K562 (cell line): ENCODE measurements at regions not wholly inside any gene's neighbourhood (a gene's known extent, or its start where the extent isn't known, plus 50 kb on each side); places are given as distances from the start of the nearest gene placed in this dataset.

ENCODE experiments used
- ATAC-seq: fragments of 200-7000 bp; cut with Tn5 transposase; 3 replicates; pipeline ENCODE4 v1.9.1; 2020; ENCODE audit warnings: moderate library complexity
- BruUV-seq: library from RNA; stranded (reverse); fragments of 400-500 nt; replicated peaks from 2 replicates; lab custom pipeline; 2021; lab: Mats Ljungman, UMichigan
- CTCF ChIA-PET: fragments of 300-600 bp; formaldehyde crosslinking; extraction: SDS; loops from one replicate; lab custom pipeline; 2021; ENCODE audit warnings: low intra/inter-chr PET ratio; lab: Yijun Ruan, JAX
- POLR2A ChIA-PET: fragments of 300-600, 350-650 bp; sonication (Branson Sonifier 250); formaldehyde crosslinking; extraction: SDS; loops from one replicate; lab custom pipeline; 2021; ENCODE audit warnings: antibody characterized with exemption, inconsistent platforms; lab: Yijun Ruan, JAX
- DNase-seq, 4 experiments: peaks; one replicate each; pipeline versions ENCODE4 v3.0.0 to v3.0.0-alpha.2; 2011 to 2018; ENCODE audit warnings: low spot score in 3 of 4, mixed read lengths in 3 of 4; ENCODE audit errors: extremely low read depth in 1 of 4
- FAIRE-seq: peaks from 2 replicates; lab custom pipeline; 2011; peaks lifted over from hg19 to GRCh38; lab: Jason Lieb, UNC
- H2AFZ ChIP-seq: 2 replicates; pipeline ENCODE4 v1.6.0; 2011; ENCODE audit warnings: low read depth, low read length, control low read depth, inconsistent platforms
- H3K27ac ChIP-seq: fragments of 200-600 bp; 3 replicates; pipeline ENCODE4 v1.8.0; 2011; ENCODE audit warnings: low read depth, mild to moderate bottlenecking, control low read depth, inconsistent platforms, low read length, moderate library complexity, mixed read lengths; ENCODE audit errors: extremely low read depth
- H3K27me3 ChIP-seq, 2 experiments: fragments of 300-600 bp in 1 of 2; 2 replicates in 1 of 2; 3 replicates in 1 of 2; pipeline versions ENCODE4 v1.6.0 to v1.8.0; 2011; ENCODE audit warnings: inconsistent platforms in 2 of 2, low read length in 2 of 2, mild to moderate bottlenecking in 1 of 2, mixed read lengths in 1 of 2, moderate library complexity in 1 of 2; ENCODE audit not compliant: control insufficient read depth in 2 of 2, insufficient read depth in 2 of 2
- H3K36me3 ChIP-seq: fragments of 300-600 bp; 3 replicates; pipeline ENCODE4 v1.8.0; 2011; ENCODE audit warnings: mild to moderate bottlenecking, low read length, inconsistent platforms; ENCODE audit not compliant: control insufficient read depth, insufficient read depth
- H3K4me1 ChIP-seq, 2 experiments: fragments of 200-600 bp in 1 of 2; replicated peaks in 1 of 2; 2 replicates in 1 of 2; 3 replicates in 1 of 2; pipeline versions ENCODE4 v1.5.1 to v1.8.0; 2011; ENCODE audit warnings: inconsistent platforms in 2 of 2, low read length in 2 of 2, mild to moderate bottlenecking in 1 of 2, mixed read lengths in 1 of 2, moderate library complexity in 1 of 2; ENCODE audit not compliant: control insufficient read depth in 2 of 2, insufficient read depth in 2 of 2
- H3K4me2 ChIP-seq: 2 replicates; pipeline ENCODE4 v1.6.1; 2011; ENCODE audit warnings: low read length, control low read depth, inconsistent platforms, mixed read lengths; ENCODE audit not compliant: insufficient read depth
- H3K4me3 ChIP-seq: fragments of 200-600 bp; sonication (generic), shearing (Covaris generic); 2 replicates; pipeline ENCODE4 v1.5.1; 2016; ENCODE audit warnings: control low read depth, inconsistent platforms
- H3K79me2 ChIP-seq: fragments of 200-600 bp; 3 replicates; pipeline ENCODE4 v1.8.0; 2011; ENCODE audit warnings: low read length, inconsistent platforms; ENCODE audit not compliant: control insufficient read depth, insufficient read depth
- H3K9ac ChIP-seq, 2 experiments: 2 replicates each; pipeline versions ENCODE4 v1.6.0 to v1.6.1; 2011; ENCODE audit warnings: low read depth in 2 of 2, low read length in 2 of 2, control low read depth in 1 of 2, inconsistent platforms in 1 of 2, mild to moderate bottlenecking in 1 of 2, mixed read lengths in 1 of 2; ENCODE audit not compliant: insufficient read depth in 1 of 2
- H3K9me1 ChIP-seq: one replicate; pipeline ENCODE4 v1.6.0; 2011; ENCODE audit warnings: inconsistent platforms, mild to moderate bottlenecking, low read length, moderate library complexity; ENCODE audit not compliant: control insufficient read depth, insufficient read depth
- H3K9me3 ChIP-seq: replicated peaks from 2 replicates; pipeline ENCODE4 v1.5.1; 2011; ENCODE audit warnings: low read depth, low read length, inconsistent platforms; ENCODE audit not compliant: control insufficient read depth, insufficient read depth
- H4K20me1 ChIP-seq: replicated peaks from 2 replicates; pipeline ENCODE4 v1.6.1; 2011; ENCODE audit warnings: low read length, inconsistent platforms, mixed read lengths; ENCODE audit not compliant: control insufficient read depth, insufficient read depth
- GTF2B ChIP-seq: IDR thresholded peaks from 2 replicates; pipeline ENCODE4 v1.6.1; 2011; ENCODE audit not compliant: insufficient read length; ENCODE audit errors: extremely low read depth
- NR1H2 ChIP-seq: sonication (generic); formaldehyde crosslinking; IDR thresholded peaks from 2 replicates; pipeline ENCODE4 v1.4.0; 2020; ENCODE audit warnings: mild to moderate bottlenecking, missing genetic modification reagents
- POU5F1 ChIP-seq: fragments of 150-350 bp; IDR thresholded peaks from 2 replicates; pipeline ENCODE4 v1.6.1; 2014; ENCODE audit warnings: borderline replicate concordance, low read length, low read depth, mild to moderate bottlenecking; ENCODE audit not compliant: partially characterized antibody
- TAL1 ChIP-seq: fragments of 450-650 bp; IDR thresholded peaks from 2 replicates; pipeline ENCODE4 v1.6.1; 2016; ENCODE audit warnings: mild to moderate bottlenecking
- ZBTB12 ChIP-seq: fragments of 250-450 bp; sonication (Bioruptor Pico); IDR thresholded peaks from 2 replicates; pipeline ENCODE4 v1.4.0; 2020
- ZNF133 ChIP-seq: fragments of 250-450 bp; sonication (Bioruptor Pico); IDR thresholded peaks from 2 replicates; pipeline ENCODE4 v1.4.0; 2020; ENCODE audit warnings: mild to moderate bottlenecking
- ZNF668 ChIP-seq: fragments of 250-450 bp; sonication (Bioruptor Pico); IDR thresholded peaks from 2 replicates; pipeline ENCODE4 v1.8.0; 2022; ENCODE audit warnings: mild to moderate bottlenecking, inconsistent platforms
- WGBS: fragments of 100-300 bp; shearing (Covaris generic); methylation state at CpG from one replicate; pipeline ENCODE4 v1.1.6; 2016; ENCODE audit warnings: low coverage, mixed read lengths; ENCODE audit not compliant: insufficient coverage; ENCODE audit errors: missing lambda C conversion rate; 5-methylcytosine and 5-hydroxymethylcytosine counted together
- in situ Hi-C: fragments of 300-500 bp; cut with MboI; formaldehyde crosslinking; loops from 4 replicates; pipeline ENCODE4 v1.15.0; 2018; ENCODE audit warnings: inconsistent platforms, mixed read lengths
- intact Hi-C: fragments of 100-400 bp; cut with micrococcal nuclease; formaldehyde crosslinking; loops from 2 replicates; pipeline ENCODE4 v1.14.2; 2022
- TF ChIP-seq, protein P1 (sequence below): fragments of 250-450 bp; sonication (Bioruptor Pico); IDR thresholded peaks from 2 replicates; pipeline ENCODE4 v1.4.0; 2020; ENCODE audit warnings: mild to moderate bottlenecking
- TF ChIP-seq, protein P2 (sequence below), 2 experiments: fragments of 450-650 bp in 1 of 2; sonication (generic) in 1 of 2; formaldehyde crosslinking in 1 of 2; IDR thresholded peaks; 2 replicates each; pipeline versions ENCODE4 v1.7.1 to v1.9.0; 2016 to 2022; ENCODE audit warnings: inconsistent platforms in 1 of 2, mild to moderate bottlenecking in 1 of 2, missing genetic modification reagents in 1 of 2

DNA sequence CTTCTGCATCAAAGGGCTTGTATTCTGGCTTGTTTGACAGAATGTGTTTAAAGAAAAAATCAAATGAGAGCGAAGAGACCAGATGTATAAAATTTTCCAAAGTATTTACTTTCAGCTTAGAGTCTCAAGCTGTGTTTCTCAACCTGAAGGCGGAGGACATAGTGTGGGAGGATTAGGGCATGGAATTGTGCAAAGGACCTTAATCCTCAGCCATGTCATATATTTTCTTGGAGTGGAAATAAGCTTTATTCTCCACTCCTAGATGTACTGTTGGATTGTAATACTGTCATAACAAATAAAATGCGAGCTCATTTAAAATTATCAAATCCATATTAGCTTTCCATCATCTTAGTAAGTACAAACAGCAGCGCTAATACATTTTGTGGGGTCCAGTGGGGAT is 154.0 kb downstream of the PAH start (continued):
- TF ChIP-seq GTF2B (no peak), NR1H2 (no peak), TAL1 (no peak), ZNF133 (no peak), ZNF668 (CRISPR knock-in tag) (no peak), POU5F1 (no peak), ZBTB12 (CRISPR knock-in tag) (no peak)
- TF ChIP-seq, protein P1, sequence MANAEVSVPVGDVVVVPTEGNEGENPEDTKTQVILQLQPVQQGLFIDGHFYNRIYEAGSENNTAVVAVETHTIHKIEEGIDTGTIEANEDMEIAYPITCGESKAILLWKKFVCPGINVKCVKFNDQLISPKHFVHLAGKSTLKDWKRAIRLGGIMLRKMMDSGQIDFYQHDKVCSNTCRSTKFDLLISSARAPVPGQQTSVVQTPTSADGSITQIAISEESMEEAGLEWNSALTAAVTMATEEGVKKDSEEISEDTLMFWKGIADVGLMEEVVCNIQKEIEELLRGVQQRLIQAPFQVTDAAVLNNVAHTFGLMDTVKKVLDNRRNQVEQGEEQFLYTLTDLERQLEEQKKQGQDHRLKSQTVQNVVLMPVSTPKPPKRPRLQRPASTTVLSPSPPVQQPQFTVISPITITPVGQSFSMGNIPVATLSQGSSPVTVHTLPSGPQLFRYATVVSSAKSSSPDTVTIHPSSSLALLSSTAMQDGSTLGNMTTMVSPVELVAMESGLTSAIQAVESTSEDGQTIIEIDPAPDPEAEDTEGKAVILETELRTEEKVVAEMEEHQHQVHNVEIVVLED (CRISPR knock-in tag), result no peak

GRCh38 chr12:102760322-102760721 is 156.7 kb downstream of the PAH start:
- no peak overlapping the region for H2AFZ ChIP-seq
- intact Hi-C loops (loop anchor here (10.0 kb wide), 1 partner anchor 666 kb away; no protein-coding TSS in a partner anchor), in situ Hi-C loops (no loop called here)
- H3K4me2 ChIP-seq, result no peak overlapping the region
- BruUV-seq, result no TSS peak
- WGBS, result 0% methylated on average over 2 of the region's 2 CpGs
- H3K4me1 ChIP-seq, result no peaks in the 10 kb centered on the region
- ChIA-PET POLR2A (interaction anchor here (1.1 kb wide), 1 partner anchor 10 kb away, joined by 3 read pairs; no protein-coding TSS in a partner anchor), CTCF (no interaction called here)
- DNase-seq, result no peak
- H3K9me1 ChIP-seq, result no peaks in the 10 kb centered on the region
- H3K79me2 ChIP-seq, result no peaks in the 10 kb centered on the region
- no peaks in the 10 kb centered on the region for H4K20me1 ChIP-seq
- no peaks in the 10 kb centered on the region for H3K36me3 ChIP-seq
- FAIRE-seq, result no peak
- H3K27ac ChIP-seq, result no peak overlapping the region
- H3K9me3 ChIP-seq, result no peaks in the 10 kb centered on the region
- H3K27me3 ChIP-seq, result peaks cover 0 to 2% of the 10 kb centered on the region in 2 experiments; a peak in 1 of 5 replicates
- H3K9ac ChIP-seq, result no peak overlapping the region
- no peak overlapping the region for H3K4me3 ChIP-seq
- ATAC-seq, result no peak
- TF ChIP-seq, protein P2, sequence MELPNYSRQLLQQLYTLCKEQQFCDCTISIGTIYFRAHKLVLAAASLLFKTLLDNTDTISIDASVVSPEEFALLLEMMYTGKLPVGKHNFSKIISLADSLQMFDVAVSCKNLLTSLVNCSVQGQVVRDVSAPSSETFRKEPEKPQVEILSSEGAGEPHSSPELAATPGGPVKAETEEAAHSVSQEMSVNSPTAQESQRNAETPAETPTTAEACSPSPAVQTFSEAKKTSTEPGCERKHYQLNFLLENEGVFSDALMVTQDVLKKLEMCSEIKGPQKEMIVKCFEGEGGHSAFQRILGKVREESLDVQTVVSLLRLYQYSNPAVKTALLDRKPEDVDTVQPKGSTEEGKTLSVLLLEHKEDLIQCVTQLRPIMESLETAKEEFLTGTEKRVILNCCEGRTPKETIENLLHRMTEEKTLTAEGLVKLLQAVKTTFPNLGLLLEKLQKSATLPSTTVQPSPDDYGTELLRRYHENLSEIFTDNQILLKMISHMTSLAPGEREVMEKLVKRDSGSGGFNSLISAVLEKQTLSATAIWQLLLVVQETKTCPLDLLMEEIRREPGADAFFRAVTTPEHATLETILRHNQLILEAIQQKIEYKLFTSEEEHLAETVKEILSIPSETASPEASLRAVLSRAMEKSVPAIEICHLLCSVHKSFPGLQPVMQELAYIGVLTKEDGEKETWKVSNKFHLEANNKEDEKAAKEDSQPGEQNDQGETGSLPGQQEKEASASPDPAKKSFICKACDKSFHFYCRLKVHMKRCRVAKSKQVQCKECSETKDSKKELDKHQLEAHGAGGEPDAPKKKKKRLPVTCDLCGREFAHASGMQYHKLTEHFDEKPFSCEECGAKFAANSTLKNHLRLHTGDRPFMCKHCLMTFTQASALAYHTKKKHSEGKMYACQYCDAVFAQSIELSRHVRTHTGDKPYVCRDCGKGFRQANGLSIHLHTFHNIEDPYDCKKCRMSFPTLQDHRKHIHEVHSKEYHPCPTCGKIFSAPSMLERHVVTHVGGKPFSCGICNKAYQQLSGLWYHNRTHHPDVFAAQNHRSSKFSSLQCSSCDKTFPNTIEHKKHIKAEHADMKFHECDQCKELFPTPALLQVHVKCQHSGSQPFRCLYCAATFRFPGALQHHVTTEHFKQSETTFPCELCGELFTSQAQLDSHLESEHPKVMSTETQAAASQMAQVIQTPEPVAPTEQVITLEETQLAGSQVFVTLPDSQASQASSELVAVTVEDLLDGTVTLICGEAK (IDR thresholded peaks at IDR 0.05), result peak; percentile 76
- TF ChIP-seq, protein P2 (CRISPR knock-in tag; IDR thresholded peaks at IDR 0.05), result no peak
